HG03108 (cell line): ENCODE measurements at regions not wholly inside any gene's neighbourhood (a gene's known extent, or its start where the extent isn't known, plus 50 kb on each side); places are given as distances from the start of the nearest gene placed in this dataset.

Experiments used
- ATAC-seq: cut with Tn5 transposase; IDR thresholded peaks from one replicate; pipeline ENCODE4 v1.9.1; 2021; ENCODE audit warnings: moderate library complexity; ENCODE audit not compliant: unreplicated experiment

- ATAC-seq: no peak
These were observed 136.0 kb upstream of the CST7 start for GRCh38 chr20:24813080-24813479.

- no peak for ATAC-seq
These were observed 135.6 kb upstream of the CST7 start for GRCh38 chr20:24813496-24813895.

GRCh38 chr20:24813936-24814335, 135.1 kb upstream of the CST7 start:
- ATAC-seq: no peak

DNA sequence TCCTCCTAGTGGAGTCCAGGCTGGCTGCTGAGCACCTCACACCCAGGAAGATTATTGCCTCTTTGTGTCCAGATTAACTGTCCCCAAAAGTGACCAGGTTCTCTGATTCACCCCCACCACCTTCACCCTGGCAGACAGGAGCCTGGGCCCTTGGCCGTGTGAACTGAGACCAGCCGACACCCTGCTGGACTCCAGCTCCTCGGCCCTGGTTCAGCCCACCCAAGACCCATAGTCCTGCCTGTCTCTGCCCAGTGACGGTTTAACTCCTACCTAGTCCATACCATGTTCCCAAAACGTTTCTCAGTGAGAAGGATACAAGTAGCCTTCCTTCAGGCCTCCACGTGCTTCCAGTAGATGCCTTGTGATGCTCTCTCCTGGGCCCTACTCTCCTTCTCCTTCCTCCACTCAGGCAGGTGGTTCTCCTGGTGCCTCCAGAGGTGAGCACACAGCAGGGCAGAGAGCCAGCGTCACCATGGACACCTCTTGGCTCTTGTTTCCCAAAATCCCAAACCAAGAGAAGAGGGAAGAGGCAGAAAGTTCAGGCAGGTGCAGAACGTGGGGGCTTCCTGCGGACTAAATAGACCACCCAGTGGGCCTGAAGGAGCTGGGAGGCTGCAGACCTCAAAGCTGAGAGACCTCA, 134.4 kb upstream of the CST7 start:
- no peak for ATAC-seq

GRCh38 chr20:24815196-24815815, 133.8 kb upstream of the CST7 start:
- no peak for ATAC-seq

GRCh38 chr20:24815931-24816330, 133.1 kb upstream of the CST7 start:
- ATAC-seq: no peak

GRCh38 chr20:24816431-24816830, 132.6 kb upstream of the CST7 start:
- ATAC-seq: no peak

GRCh38 chr20:24816907-24817306, 132.2 kb upstream of the CST7 start:
- ATAC-seq: no peak

- no peak for ATAC-seq
These were observed 131.7 kb upstream of the CST7 start for GRCh38 chr20:24817351-24817750.

DNA sequence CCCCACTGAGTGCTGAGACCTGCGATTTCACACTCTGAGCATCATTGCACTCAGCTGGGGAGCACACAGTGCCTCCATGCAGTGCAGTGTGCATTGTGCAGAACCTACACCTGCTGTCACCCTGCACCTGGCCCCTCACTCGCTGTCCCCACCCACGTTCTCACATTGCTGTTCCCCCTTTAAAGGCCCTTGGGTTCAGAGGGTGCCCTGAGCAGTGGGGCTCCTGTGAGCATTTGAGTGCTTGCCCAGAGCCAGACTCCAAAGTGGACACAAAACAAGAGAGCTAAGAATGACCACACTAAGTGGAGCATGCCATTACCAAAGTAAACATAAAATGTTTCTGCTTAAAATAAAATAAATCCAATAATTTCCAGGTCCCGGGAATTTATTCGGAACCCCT, 131.0 kb upstream of the CST7 start:
- ATAC-seq: no peak

DNA sequence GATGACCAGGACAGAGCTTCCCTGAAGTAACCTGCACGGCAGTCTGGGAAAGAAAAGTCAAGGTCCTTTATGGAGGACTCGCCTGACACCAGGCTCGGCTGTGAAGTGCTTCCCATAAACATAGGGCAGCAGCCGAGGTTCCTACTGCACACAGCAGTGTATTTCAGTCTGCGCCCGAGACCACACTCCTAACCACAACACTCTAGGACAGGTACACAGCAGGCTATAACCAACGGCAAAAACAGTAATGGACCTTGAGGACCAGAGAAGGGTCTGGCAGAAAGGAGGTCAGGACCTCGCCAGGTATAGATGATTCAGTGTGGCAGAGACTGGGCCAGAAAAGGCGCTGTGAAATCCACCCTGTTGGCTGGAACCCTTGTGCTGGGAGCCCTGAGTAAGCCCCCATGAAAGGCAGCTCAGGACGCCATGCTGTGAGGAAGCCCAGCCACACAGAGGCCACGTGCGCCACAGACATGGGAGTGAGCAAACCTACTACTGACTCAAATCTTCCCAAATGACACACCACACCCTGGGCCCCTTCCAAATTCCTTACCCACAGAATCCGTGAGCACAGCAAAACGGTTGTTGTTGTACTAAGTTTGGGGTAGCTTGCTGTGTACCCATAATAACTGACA, 129.6 kb upstream of the CST7 start:
- ATAC-seq: no peak

DNA sequence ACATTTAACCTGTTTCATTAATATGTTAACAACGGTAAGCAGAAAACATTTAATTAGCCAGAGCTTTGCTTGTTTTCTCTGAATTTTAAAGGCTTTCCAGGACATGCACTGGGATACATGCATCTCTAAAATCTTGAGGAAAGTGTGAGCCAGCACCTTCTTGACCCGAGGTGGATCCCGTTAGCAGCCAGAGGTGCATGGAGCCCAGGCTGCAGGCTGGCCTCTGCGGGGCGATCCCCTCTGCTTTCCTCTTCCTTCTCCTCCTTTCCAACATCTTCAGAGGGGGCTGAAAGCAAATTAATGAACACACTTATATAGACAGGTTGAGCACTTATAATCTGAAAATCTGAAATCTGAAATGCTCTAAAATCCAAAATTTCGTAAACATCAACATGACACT, 128.7 kb upstream of the CST7 start:
- no peak for ATAC-seq

- no peak for ATAC-seq
These were observed 127.7 kb upstream of the CST7 start for GRCh38 chr20:24821391-24821790.

DNA sequence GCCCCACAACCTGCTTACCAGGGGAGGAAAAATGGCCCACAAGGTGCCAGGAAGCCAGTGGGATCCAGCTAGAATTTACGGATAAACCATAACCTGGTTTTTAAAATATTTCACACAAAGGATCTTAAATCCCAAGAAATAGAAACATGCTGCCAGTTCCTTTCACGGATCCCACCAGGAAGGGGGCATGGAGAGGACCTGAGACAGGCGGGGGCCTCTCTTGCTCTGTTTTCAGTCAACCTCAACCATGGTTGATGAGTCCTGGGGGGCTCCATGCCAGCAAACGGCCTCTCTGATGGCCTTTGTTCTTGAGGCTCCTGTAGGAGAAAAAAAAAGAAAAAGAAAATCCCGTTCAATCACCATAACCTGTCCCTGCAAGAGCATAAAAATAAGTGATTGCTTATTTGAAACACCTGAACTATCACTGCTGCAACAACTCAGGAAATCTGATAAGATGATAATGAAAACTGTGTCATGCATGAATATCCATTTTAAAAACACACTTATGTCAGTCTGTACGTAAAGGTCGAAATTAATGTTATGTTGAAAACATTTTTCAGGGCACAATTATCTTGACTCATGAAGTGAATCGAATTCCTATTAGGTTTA, 125.8 kb upstream of the CST7 start:
- ATAC-seq: no peak

GRCh38 chr20:24823989-24824693, 124.9 kb upstream of the CST7 start:
- ATAC-seq: no peak

DNA sequence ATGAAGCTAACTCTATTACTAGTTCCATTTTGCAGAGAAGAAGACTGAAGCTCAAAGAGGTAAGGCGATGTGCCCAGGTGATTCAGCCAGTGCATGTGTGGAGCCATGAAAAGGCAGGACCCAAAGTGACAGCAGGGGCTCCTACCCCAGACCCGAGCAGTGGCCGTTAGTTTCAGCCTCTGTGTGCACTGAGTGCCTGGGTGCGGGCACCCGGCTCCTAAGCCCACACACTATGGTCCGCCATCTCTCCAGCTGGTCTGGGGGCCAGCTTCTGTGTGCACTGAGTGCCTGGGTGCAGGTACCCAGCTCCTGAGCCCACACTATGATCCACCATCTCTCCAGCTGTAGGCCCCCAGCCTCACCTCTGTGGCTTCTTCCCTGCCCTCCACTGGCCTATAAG, 123.5 kb upstream of the CST7 start:
- ATAC-seq: no peak

DNA sequence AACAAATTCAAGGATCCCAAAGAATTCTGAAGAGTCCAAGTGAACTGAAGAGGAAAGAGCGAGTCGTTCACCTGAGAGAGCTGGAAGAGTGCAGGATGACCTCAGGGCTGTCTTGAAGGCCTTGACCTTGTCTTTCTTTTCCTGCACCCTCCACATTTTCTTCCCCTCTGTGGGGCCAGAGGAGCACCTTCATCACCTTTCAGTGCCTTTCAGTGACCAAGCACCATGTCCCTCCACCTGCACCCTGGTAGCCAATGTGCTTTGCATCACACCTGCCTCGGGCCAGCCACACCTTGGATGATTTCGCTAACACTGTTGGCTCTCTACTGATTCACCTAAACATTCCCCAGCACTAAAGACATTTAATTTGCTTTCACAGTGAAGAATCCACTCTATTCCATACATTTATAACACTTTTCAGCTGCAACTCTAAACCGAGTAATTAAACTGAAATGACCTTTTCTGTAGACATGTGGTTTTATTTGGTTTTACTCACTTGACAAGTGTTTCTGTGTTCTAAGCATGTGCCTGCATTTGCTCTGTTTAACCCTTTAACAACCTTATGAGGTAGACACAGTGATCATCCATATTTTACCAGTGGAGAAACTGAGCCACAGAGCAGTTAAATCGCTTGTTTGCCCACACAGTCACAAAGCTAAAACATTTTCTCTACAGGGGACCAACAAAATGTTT, 121.3 kb upstream of the CST7 start:
- no peak for ATAC-seq

GRCh38 chr20:24828992-24829648, 119.9 kb upstream of the CST7 start:
- ATAC-seq: no peak

DNA sequence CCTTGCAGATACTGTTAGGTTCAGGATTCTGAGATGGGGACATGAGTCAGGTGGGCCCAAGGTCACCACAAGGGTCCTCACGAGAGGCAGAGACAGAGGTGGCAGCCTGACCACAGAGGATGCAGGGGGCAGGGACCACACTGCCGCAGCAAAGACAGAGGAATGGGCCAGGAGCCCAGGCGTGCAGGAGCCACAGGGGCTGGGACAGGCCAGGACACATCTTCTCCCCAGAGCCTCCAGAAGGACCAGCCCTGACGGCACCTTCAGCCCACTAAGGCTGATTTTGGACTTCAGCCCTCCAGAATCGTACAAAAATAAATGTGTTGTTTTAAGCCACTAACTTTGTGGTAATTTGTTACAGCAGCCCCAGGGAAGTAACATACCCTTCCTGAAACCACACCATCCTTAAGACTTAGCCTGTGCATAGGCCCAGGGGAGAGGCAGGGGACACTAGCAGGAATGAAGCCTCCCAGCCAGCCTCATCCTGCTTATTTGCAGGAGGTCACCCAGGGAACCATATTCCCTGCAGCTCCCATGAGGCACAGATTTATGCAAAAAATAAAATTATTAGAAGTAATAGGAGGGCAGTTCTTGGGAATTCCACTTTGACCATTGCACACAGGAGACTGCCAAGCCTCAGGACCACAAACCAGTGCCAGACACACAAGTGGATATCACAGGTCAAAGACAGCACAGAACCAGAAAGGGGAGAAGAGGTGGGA, 119.3 kb upstream of the CST7 start:
- ATAC-seq: no peak

DNA sequence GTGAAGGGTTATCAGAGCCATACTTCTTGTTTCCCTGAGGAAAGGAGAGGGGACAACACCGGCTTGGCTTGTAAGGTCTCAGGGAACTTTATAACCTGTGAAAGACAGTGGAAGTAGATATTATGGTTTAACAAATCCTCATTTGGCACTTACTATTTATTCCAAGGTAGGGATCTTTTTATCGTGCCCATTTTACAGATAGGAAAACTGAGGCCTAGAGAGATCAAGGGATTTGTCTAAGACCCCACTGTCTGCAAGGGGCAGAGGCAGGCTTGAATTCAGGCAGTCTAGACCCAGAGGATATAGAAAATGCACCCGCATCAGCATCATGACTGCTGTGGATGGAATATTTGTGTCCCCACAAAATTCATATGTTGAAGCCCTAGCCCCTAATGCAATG, 118.4 kb upstream of the CST7 start:
- ATAC-seq: no peak
